ENCODE measurements at regions not wholly inside any gene's neighbourhood (a gene's known extent, or its start where the extent isn't known, plus 50 kb on each side); places are given as distances from the start of the nearest gene placed in this dataset.

GRCh38 chr18:53918091-53918490 is 306.4 kb downstream of the MBD2 start:
- no peak for DNase-seq

GRCh38 chr18:53911200-53911599 is 313.3 kb downstream of the MBD2 start:
- DNase-seq: no peak

GRCh38 chr18:53909668-53910067 is 314.8 kb downstream of the MBD2 start:
- DNase-seq: no peak

- no peak for DNase-seq
These were observed 316.5 kb downstream of the MBD2 start for GRCh38 chr18:53907921-53908320.

GRCh38 chr18:53906681-53907080 is 317.8 kb downstream of the MBD2 start:
- DNase-seq: no peak

- no peak for DNase-seq
These were observed 329.6 kb downstream of the MBD2 start for GRCh38 chr18:53894675-53895442.

- no peak for DNase-seq
These were observed 337.0 kb downstream of the MBD2 start for GRCh38 chr18:53887447-53887846.

GRCh38 chr18:53886058-53886457 is 338.4 kb downstream of the MBD2 start:
- no peak for DNase-seq

- DNase-seq: no peak
These were observed 340.7 kb downstream of the MBD2 start for GRCh38 chr18:53883771-53884170.

- DNase-seq: no peak
These were observed 350.4 kb downstream of the MBD2 start for GRCh38 chr18:53874103-53874502.

GRCh38 chr18:53864770-53865169 is 359.7 kb downstream of the MBD2 start:
- peak; percentile 66 for DNase-seq

GRCh38 chr18:53862921-53863320 is 361.5 kb downstream of the MBD2 start:
- DNase-seq: peak; percentile 8

- DNase-seq: no peak
These were observed 363.3 kb downstream of the MBD2 start for GRCh38 chr18:53861185-53861584.

GRCh38 chr18:53859764-53860163 is 364.7 kb downstream of the MBD2 start:
- no peak for DNase-seq

GRCh38 chr18:53850902-53851301 is 373.6 kb downstream of the MBD2 start:
- DNase-seq: no peak

GRCh38 chr18:53843763-53844162 is 380.7 kb downstream of the MBD2 start:
- no peak for DNase-seq

GRCh38 chr18:53843113-53843760 is 381.2 kb downstream of the MBD2 start:
- no peak for DNase-seq

GRCh38 chr18:53838746-53839145 is 385.7 kb downstream of the MBD2 start:
- DNase-seq: no peak

GRCh38 chr18:53821141-53821540 is 403.3 kb downstream of the MBD2 start:
- DNase-seq: peak; percentile 14

- no peak for DNase-seq
These were observed 404.8 kb downstream of the MBD2 start for GRCh38 chr18:53819671-53820070.

GRCh38 chr18:53819174-53819573 is 405.3 kb downstream of the MBD2 start:
- DNase-seq: no peak

GRCh38 chr18:53817976-53818950 is 406.2 kb downstream of the MBD2 start:
- no peak for DNase-seq

GRCh38 chr18:53800171-53800570 is 424.3 kb downstream of the MBD2 start:
- no peak for DNase-seq

All from OCI-M1 (cell line).